Endothelial cell of umbilical vein (primary cell): ENCODE measurements at regions not wholly inside any gene's neighbourhood (a gene's known extent, or its start where the extent isn't known, plus 50 kb on each side); places are given as distances from the start of the nearest gene placed in this dataset.

Experiments used
- BruUV-seq: library from RNA; stranded (reverse); fragments of 400-500 nt; replicated peaks from 2 replicates; lab custom pipeline; 2021; lab: Mats Ljungman, UMichigan
- CTCF ChIA-PET: fragments of 300-600, 350-600 bp; sonication (Branson Sonifier 250); formaldehyde crosslinking; loops from one replicate; lab custom pipeline; 2021; ENCODE audit warnings: antibody characterized with exemption, inconsistent platforms; lab: Charles Lee
- POLR2A ChIA-PET: fragments of 300-600, 350-600 bp; sonication (Branson Sonifier 250); formaldehyde crosslinking; loops from one replicate; lab custom pipeline; 2021; ENCODE audit warnings: antibody characterized with exemption, inconsistent platforms; lab: Charles Lee
- DNase-seq: peaks from one replicate; pipeline ENCODE4 v3.0.0-alpha.2; 2011; ENCODE audit warnings: low read depth, low spot score
- FAIRE-seq: peaks from 2 replicates; lab custom pipeline; 2011; peaks lifted over from hg19 to GRCh38; lab: Jason Lieb, UNC
- H2AFZ ChIP-seq: 2 replicates; pipeline ENCODE4 v1.6.0; 2012; ENCODE audit warnings: low read depth, low read length, control low read depth, inconsistent platforms
- H3K27ac ChIP-seq: 2 replicates; pipeline ENCODE4 v1.5.1; 2011; ENCODE audit warnings: low read depth, mild to moderate bottlenecking, control low read depth, low read length, moderate library complexity; ENCODE audit not compliant: insufficient read depth
- H3K27me3 ChIP-seq, 2 experiments: 2 replicates each; pipeline versions ENCODE4 v1.6.0 to v1.6.1; 2011; ENCODE audit warnings: low read length in 2 of 2, mixed read lengths in 1 of 2; ENCODE audit not compliant: control insufficient read depth in 2 of 2, insufficient read depth in 2 of 2
- H3K36me3 ChIP-seq, 2 experiments: 2 replicates in 1 of 2; 3 replicates in 1 of 2; pipeline ENCODE4 v1.5.1; 2011; ENCODE audit warnings: low read length in 2 of 2, mild to moderate bottlenecking in 1 of 2, moderate library complexity in 1 of 2; ENCODE audit not compliant: control insufficient read depth in 2 of 2, insufficient read depth in 2 of 2; ENCODE audit errors: extremely low read depth in 1 of 2
- H3K4me1 ChIP-seq: 3 replicates; pipeline ENCODE4 v1.5.1; 2011; ENCODE audit warnings: mild to moderate bottlenecking, low read length; ENCODE audit not compliant: control insufficient read depth, insufficient read depth; ENCODE audit errors: extremely low read depth
- H3K4me2 ChIP-seq: 2 replicates; pipeline ENCODE4 v1.6.1; 2011; ENCODE audit warnings: low read length, control low read depth, mixed read lengths; ENCODE audit not compliant: insufficient read depth
- H3K4me3 ChIP-seq, 3 experiments: fragments of 200-600 bp in 1 of 3; sonication (generic), shearing (Covaris generic) in 1 of 3; replicated peaks in 1 of 3; 2 replicates each; pipeline ENCODE4 v1.5.1; 2011 to 2016; ENCODE audit warnings: control low read depth in 3 of 3, low read length in 3 of 3, mild to moderate bottlenecking in 2 of 3, inconsistent platforms in 1 of 3, low read depth in 1 of 3, moderate library complexity in 1 of 3; ENCODE audit not compliant: insufficient read depth in 1 of 3
- H3K79me2 ChIP-seq: 2 replicates; pipeline ENCODE4 v1.6.0; 2012; ENCODE audit warnings: low read length, inconsistent platforms; ENCODE audit not compliant: control insufficient read depth, insufficient read depth
- H3K9ac ChIP-seq: replicated peaks from 2 replicates; pipeline ENCODE3; 2011; ENCODE audit warnings: low read length, control low read depth; ENCODE audit not compliant: insufficient read depth; ENCODE audit errors: extremely low read depth
- H3K9me1 ChIP-seq: replicated peaks from 3 replicates; pipeline ENCODE4 v1.6.0; 2011; ENCODE audit warnings: mild to moderate bottlenecking, low read length; ENCODE audit not compliant: control insufficient read depth, insufficient read depth; ENCODE audit errors: extremely low read depth
- H3K9me3 ChIP-seq: replicated peaks from 2 replicates; pipeline ENCODE4 v1.5.1; 2012; ENCODE audit warnings: low read length, inconsistent platforms; ENCODE audit not compliant: control insufficient read depth, insufficient read depth
- H4K20me1 ChIP-seq: replicated peaks from 2 replicates; pipeline ENCODE3; 2011; ENCODE audit warnings: mild to moderate bottlenecking, low read length; ENCODE audit not compliant: control insufficient read depth, insufficient read depth; ENCODE audit errors: extremely low read depth
- CTCF ChIP-seq, 2 donors: IDR thresholded peaks; 1 replicate in 1 of 2; 2 replicates in 1 of 2; pipeline ENCODE4 v1.5.1; 2011; ENCODE audit warnings: low read length in 2 of 2, mild to moderate bottlenecking in 2 of 2, moderate library complexity in 2 of 2, control low read depth in 1 of 2, inconsistent platforms in 1 of 2, low read depth in 1 of 2; ENCODE audit not compliant: insufficient read depth in 1 of 2; ENCODE audit errors: extremely low read depth in 1 of 2
- EZH2 ChIP-seq: IDR thresholded peaks from 2 replicates; pipeline ENCODE4 v1.6.1; 2012; ENCODE audit warnings: borderline replicate concordance, low read depth, mild to moderate bottlenecking, moderate library complexity, low read length, inconsistent platforms; ENCODE audit not compliant: severe bottlenecking
- FOS ChIP-seq: IDR thresholded peaks from 2 replicates; pipeline ENCODE4 v1.6.1; 2011; ENCODE audit warnings: mild to moderate bottlenecking, low read length, moderate library complexity, borderline replicate concordance; ENCODE audit not compliant: insufficient read depth
- GATA2 ChIP-seq: IDR thresholded peaks from 2 replicates; pipeline ENCODE4 v1.7.0; 2011; ENCODE audit warnings: low read depth, mild to moderate bottlenecking, moderate library complexity, mixed read lengths, low read length; ENCODE audit not compliant: insufficient read length, insufficient read depth
- JUN ChIP-seq: IDR thresholded peaks from 2 replicates; pipeline ENCODE4 v1.6.1; 2011; ENCODE audit warnings: borderline replicate concordance, low read depth; ENCODE audit not compliant: insufficient read length, insufficient read depth
- MAX ChIP-seq: IDR thresholded peaks from 2 replicates; pipeline ENCODE4 v1.6.1; 2011; ENCODE audit not compliant: insufficient read depth, insufficient read length
- MYC ChIP-seq: IDR thresholded peaks from one replicate; pipeline ENCODE4 v1.6.1; 2011; ENCODE audit warnings: mild to moderate bottlenecking, low read depth, low read length
- POLR2A ChIP-seq: IDR thresholded peaks from 2 replicates; pipeline ENCODE4 v1.6.1; 2012; ENCODE audit warnings: low read depth, mild to moderate bottlenecking, control low read depth, low read length
- POLR2AphosphoS5 ChIP-seq: IDR thresholded peaks from 2 replicates; pipeline ENCODE4 v1.6.1; 2012; ENCODE audit warnings: low read depth, mild to moderate bottlenecking, control low read depth, low read length, moderate library complexity; ENCODE audit not compliant: insufficient read depth
- dilution Hi-C: fragments of 300-500 bp; cut with MboI; formaldehyde crosslinking; loops from one replicate; pipeline ENCODE4 v1.15.0; 2019; ENCODE audit warnings: low sequenced_read_pairs; ENCODE audit not compliant: extremely low pct_ligation_motif_present
- intact Hi-C: fragments of 100-400 bp; cut with micrococcal nuclease; formaldehyde crosslinking; loops from one replicate; pipeline ENCODE4 v1.10.0; 2022

DNA sequence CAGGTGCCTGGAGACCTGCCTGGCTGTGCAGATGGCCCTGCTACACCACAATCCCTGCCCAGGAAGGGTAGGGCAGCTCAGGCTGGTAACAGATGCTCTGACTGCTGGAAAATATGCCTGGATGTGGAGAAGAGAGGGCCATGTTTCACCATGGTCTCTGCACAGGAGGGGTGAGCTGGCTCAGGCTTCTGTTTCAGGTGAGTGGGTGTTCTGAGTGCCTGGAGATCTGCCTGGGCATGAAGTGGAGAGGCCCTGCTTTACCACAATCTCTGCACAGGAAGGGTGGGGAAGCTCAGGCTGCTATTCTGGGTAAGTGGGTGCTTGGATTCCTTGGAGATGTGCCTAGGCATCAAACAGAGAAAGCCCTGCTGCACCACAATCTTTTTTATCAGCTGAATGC, 350.1 kb downstream of the KIF20B start:
- no peak overlapping the region for H3K27ac ChIP-seq
- BruUV-seq, result no TSS peak
- no peak for DNase-seq
- TF ChIP-seq MYC, result no peak
- TF ChIP-seq GATA2, result no peak
- no peak for TF ChIP-seq JUN
- H3K36me3 ChIP-seq, result no peaks in the 10 kb centered on the region
- dilution Hi-C loops (no loop called here), intact Hi-C loops (no loop called here)
- no peaks in the 10 kb centered on the region for H4K20me1 ChIP-seq
- no peak overlapping the region for H3K9ac ChIP-seq
- no peaks in the 10 kb centered on the region for H3K9me1 ChIP-seq
- no peak overlapping the region for H3K4me3 ChIP-seq
- no peaks in the 10 kb centered on the region for H3K27me3 ChIP-seq
- H2AFZ ChIP-seq, result no peak overlapping the region
- H3K79me2 ChIP-seq, result no peaks in the 10 kb centered on the region
- no peak overlapping the region for H3K4me2 ChIP-seq
- POLR2A ChIA-PET, result no interaction called here
- no peak for FAIRE-seq
- CTCF ChIA-PET, result interaction anchor here (0.6 to 0.9 kb wide), 2 partner anchors 36 to 737 kb away, joined by 3 read pairs; no protein-coding TSS in a partner anchor
- no peaks in the 10 kb centered on the region for H3K9me3 ChIP-seq
- H3K4me1 ChIP-seq, result no peaks in the 10 kb centered on the region

DNA sequence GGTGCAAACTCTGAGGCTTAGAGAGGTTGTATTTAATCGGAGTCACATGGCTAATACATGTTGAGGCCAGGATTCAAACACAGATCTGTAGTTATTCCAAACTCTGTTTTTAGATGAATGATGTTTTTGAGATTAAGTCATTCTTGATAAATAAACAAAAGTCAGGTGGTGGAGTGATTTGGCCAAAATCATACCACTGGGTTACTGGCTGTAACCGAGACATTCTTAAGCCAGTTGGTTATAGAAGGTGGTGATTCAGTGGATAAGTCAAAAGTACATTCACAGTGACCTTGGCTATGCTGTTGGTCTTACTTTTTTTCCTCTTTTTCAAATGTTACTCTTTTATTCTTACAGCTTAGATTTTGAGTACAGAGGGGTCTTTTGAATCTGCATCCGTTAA, 361.4 kb downstream of the KIF20B start:
- Histone ChIP-seq H3K36me3 (no peaks in the 10 kb centered on the region), H3K79me2 (no peaks in the 10 kb centered on the region), H3K4me1 (no peaks in the 10 kb centered on the region), H2AFZ (no peak overlapping the region), H3K27me3 (no peaks in the 10 kb centered on the region), H3K4me3 (no peak overlapping the region), H3K9me3 (no peaks in the 10 kb centered on the region), H3K27ac (no peak overlapping the region), H3K4me2 (no peak overlapping the region), H3K9me1 (no peaks in the 10 kb centered on the region), H4K20me1 (no peaks in the 10 kb centered on the region), H3K9ac (no peak overlapping the region)
- intact Hi-C loops, result no loop called here
- CTCF ChIA-PET, result no interaction called here
- FAIRE-seq, result no peak
- TF ChIP-seq CTCF (IDR thresholded peaks at IDR 0.05; ENCODE audit: extremely low read depth in 1 of 2, insufficient read depth in 1 of 2, low read depth in 1 of 2, low read length in 2 of 2) (no peak), GATA2 (no peak), MYC (no peak), JUN (no peak), POLR2AphosphoS5 (no peak), MAX (no peak), FOS (no peak), EZH2 (no peak), POLR2A (no peak)
- BruUV-seq, result no TSS peak
- POLR2A ChIA-PET, result no interaction called here
- dilution Hi-C loops, result no loop called here
- DNase-seq, result no peak
